ENCODE measurements at regions not wholly inside any gene's neighbourhood (a gene's known extent, or its start where the extent isn't known, plus 50 kb on each side); places are given as distances from the start of the nearest gene placed in this dataset.

DNA sequence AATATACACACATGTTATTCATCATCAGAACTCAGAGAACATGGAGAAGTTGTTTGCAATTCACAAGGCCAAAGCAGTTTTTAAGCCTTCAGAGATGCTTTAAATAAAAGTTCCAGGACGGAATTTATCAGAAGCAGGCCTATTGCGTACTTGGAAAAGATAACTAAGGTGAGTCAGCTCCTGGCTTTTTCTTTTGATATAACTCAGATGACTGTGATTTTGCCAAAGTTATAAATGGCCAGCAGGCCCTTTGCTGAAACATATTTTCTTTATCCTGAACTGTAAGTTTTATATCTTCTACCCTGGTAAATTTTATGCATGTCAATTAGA is 55.0 kb upstream of the PLCB1 start:
- Histone ChIP-seq H4K20me1 (replicated peaks in 1 of 2; ENCODE audit: control insufficient read depth in 1 of 2, insufficient read depth in 2 of 2, low read length in 2 of 2) (no peaks in the 10 kb centered on the region), H3K4me3 (ENCODE audit: extremely low read depth in 1 of 4, insufficient read depth in 2 of 4, low read depth in 3 of 4, low read length in 4 of 4) (no peak overlapping the region), H2BK15ac (ENCODE audit: low read length) (no peak overlapping the region), H3K79me1 (ENCODE audit: low read depth, low read length) (no peaks in the 10 kb centered on the region), H3K14ac (ENCODE audit: insufficient read length) (no peak overlapping the region), H4K8ac (ENCODE audit: extremely low read depth, insufficient read depth, low read length) (no peak overlapping the region), H2BK5ac (ENCODE audit: low read depth, low read length) (no peak overlapping the region), H3K18ac (ENCODE audit: extremely low read depth, low read length) (no peak overlapping the region), H3K56ac (replicated peaks; ENCODE audit: insufficient read length, low read depth, low read length) (no peak overlapping the region), H3K4me1 (replicated peaks in 1 of 4; ENCODE audit: control insufficient read depth in 3 of 4, insufficient read depth in 4 of 4, low read length in 3 of 4) (peaks cover 0 to 4% (median 0%) of the 10 kb centered on the region in 4 experiments; a peak in 1 of 7 replicates), H3K23me2 (ENCODE audit: low read depth, low read length) (no peaks in the 10 kb centered on the region; the same call in 1 of the 2 replicates), H3K79me2 (ENCODE audit: control insufficient read depth in 1 of 2, insufficient read depth in 2 of 2, low read length in 2 of 2) (no peaks in the 10 kb centered on the region), H3K9me3 (ENCODE audit: insufficient read depth in 2 of 2, low read depth in 1 of 2, low read length in 1 of 2) (no peaks in the 10 kb centered on the region), H3K4me2 (ENCODE audit: insufficient read depth in 1 of 2, low read depth in 2 of 2, low read length in 2 of 2) (no peak overlapping the region), H3K23ac (ENCODE audit: insufficient read length) (no peak overlapping the region), H3K36me3 (ENCODE audit: control insufficient read depth in 2 of 4, insufficient read depth in 4 of 4, low read length in 3 of 4) (no peaks in the 10 kb centered on the region), H3K27me3 (replicated peaks in 1 of 4; ENCODE audit: control insufficient read depth in 3 of 4, extremely low read depth in 1 of 4, insufficient read depth in 3 of 4, low read length in 3 of 4) (no peaks in the 10 kb centered on the region), H2BK120ac (replicated peaks; ENCODE audit: low read depth, low read length) (no peak overlapping the region), H3K9ac (replicated peaks in 1 of 4; ENCODE audit: extremely low read depth in 1 of 4, low read depth in 3 of 4, low read length in 3 of 4) (no peak overlapping the region), H4K5ac (ENCODE audit: insufficient read length, low read depth, low read length) (no peak overlapping the region), H2BK20ac (ENCODE audit: low read length) (no peak overlapping the region), H3K4ac (replicated peaks; ENCODE audit: insufficient read length, low read depth, low read length) (no peak overlapping the region), H2BK12ac (ENCODE audit: low read depth, low read length) (no peak overlapping the region), H3K27ac (ENCODE audit: low read depth, low read length) (no peak overlapping the region), H2AK5ac (ENCODE audit: low read depth, low read length) (no peak overlapping the region), H2AFZ (ENCODE audit: low read length) (no peak overlapping the region), H4K91ac (replicated peaks; ENCODE audit: insufficient read length, low read length) (no peak overlapping the region)
- DNase-seq (ENCODE audit: low read depth in 1 of 2, low spot score in 2 of 2) (no peak), FAIRE-seq (no peak)
- POLR2A ChIA-PET (ENCODE audit: partially characterized antibody) = no interaction called here
- TF ChIP-seq RNF2 (IDR thresholded peaks at IDR 0.05; ENCODE audit: borderline replicate concordance, low read depth, low read length, missing control alignments, poor library complexity, severe bottlenecking) = no peak
- TF ChIP-seq TAF7 (optimal IDR thresholded peaks at IDR 0.05; ENCODE audit: borderline replicate concordance, low read depth, low read length) = no peak
- TF ChIP-seq SIN3A (conservative IDR thresholded peaks at IDR 0.05 in 1 of 2, IDR thresholded peaks at IDR 0.05 in 1 of 2; ENCODE audit: low read depth in 1 of 2, low read length in 2 of 2) = no peak
- TF ChIP-seq RAD21 (IDR thresholded peaks at IDR 0.05 in 1 of 2, conservative IDR thresholded peaks at IDR 0.05 in 1 of 2; ENCODE audit: low read depth in 2 of 2, low read length in 2 of 2) = no peak
- TF ChIP-seq CBX5 (IDR thresholded peaks at IDR 0.05; ENCODE audit: low read depth, low read length) = no peak
- no peak for TF ChIP-seq SAP30 (IDR thresholded peaks at IDR 0.05; ENCODE audit: insufficient read depth, insufficient replicate concordance, low read length)
- no peak for TF ChIP-seq SP1 (IDR thresholded peaks at IDR 0.05; ENCODE audit: low read depth, low read length)
- no peak for TF ChIP-seq SRF (IDR thresholded peaks at IDR 0.05; ENCODE audit: low read depth, low read length)
- no peak for TF ChIP-seq KDM4A (IDR thresholded peaks at IDR 0.05; ENCODE audit: low read depth, low read length, severe bottlenecking)
- TF ChIP-seq, protein P1, sequence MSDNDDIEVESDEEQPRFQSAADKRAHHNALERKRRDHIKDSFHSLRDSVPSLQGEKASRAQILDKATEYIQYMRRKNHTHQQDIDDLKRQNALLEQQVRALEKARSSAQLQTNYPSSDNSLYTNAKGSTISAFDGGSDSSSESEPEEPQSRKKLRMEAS (IDR thresholded peaks at IDR 0.05) = no peak
- no peak for TF ChIP-seq HDAC6 (IDR thresholded peaks at IDR 0.05; ENCODE audit: low read depth, low read length)
- TF ChIP-seq, protein P2, sequence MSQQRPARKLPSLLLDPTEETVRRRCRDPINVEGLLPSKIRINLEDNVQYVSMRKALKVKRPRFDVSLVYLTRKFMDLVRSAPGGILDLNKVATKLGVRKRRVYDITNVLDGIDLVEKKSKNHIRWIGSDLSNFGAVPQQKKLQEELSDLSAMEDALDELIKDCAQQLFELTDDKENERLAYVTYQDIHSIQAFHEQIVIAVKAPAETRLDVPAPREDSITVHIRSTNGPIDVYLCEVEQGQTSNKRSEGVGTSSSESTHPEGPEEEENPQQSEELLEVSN (IDR thresholded peaks at IDR 0.05) = no peak
- TF ChIP-seq ZNF274 (IDR thresholded peaks at IDR 0.05; ENCODE audit: borderline replicate concordance, extremely low read depth, low read length) = no peak
- 70% methylated on average over 2 of the region's 2 CpGs; no CpG with 5 or more reads in 1 of the 2 experiments for WGBS, 2 experiments (ENCODE audit: extremely low coverage in 1 of 2, insufficient coverage in 1 of 2, insufficient read length in 1 of 2, insufficient replicate concordance in 2 of 2, low coverage in 1 of 2, low lambda C conversion rate in 2 of 2, missing lambda C conversion rate in 1 of 2)
- CTCF ChIA-PET (ENCODE audit: partially characterized antibody) = interaction anchor here (1.1 to 1.6 kb wide), 2 partner anchors 22 to 653 kb away, joined by 3 to 4 read pairs; no protein-coding TSS in a partner anchor

Data from H1 (cell line).